ENCODE measurements at regions not wholly inside any gene's neighbourhood (a gene's known extent, or its start where the extent isn't known, plus 50 kb on each side); places are given as distances from the start of the nearest gene placed in this dataset.

- DNase-seq (ENCODE audit: low spot score in 2 of 2), result no peak
- no peaks in the 10 kb centered on the region for H3K36me3 ChIP-seq
- H3K27ac ChIP-seq, result no peak overlapping the region
- H3K4me1 ChIP-seq, result no peaks in the 10 kb centered on the region
- no peaks in the 10 kb centered on the region for H3K9me3 ChIP-seq
- no peak overlapping the region for H3K4me3 ChIP-seq
- TF ChIP-seq EP300 (IDR thresholded peaks at IDR 0.05) (no peak), POLR2AphosphoS5 (IDR thresholded peaks at IDR 0.05) (no peak), POLR2A (IDR thresholded peaks at IDR 0.05) (no peak)
- TF ChIP-seq, protein P1, sequence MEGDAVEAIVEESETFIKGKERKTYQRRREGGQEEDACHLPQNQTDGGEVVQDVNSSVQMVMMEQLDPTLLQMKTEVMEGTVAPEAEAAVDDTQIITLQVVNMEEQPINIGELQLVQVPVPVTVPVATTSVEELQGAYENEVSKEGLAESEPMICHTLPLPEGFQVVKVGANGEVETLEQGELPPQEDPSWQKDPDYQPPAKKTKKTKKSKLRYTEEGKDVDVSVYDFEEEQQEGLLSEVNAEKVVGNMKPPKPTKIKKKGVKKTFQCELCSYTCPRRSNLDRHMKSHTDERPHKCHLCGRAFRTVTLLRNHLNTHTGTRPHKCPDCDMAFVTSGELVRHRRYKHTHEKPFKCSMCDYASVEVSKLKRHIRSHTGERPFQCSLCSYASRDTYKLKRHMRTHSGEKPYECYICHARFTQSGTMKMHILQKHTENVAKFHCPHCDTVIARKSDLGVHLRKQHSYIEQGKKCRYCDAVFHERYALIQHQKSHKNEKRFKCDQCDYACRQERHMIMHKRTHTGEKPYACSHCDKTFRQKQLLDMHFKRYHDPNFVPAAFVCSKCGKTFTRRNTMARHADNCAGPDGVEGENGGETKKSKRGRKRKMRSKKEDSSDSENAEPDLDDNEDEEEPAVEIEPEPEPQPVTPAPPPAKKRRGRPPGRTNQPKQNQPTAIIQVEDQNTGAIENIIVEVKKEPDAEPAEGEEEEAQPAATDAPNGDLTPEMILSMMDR (IDR thresholded peaks at IDR 0.05), result no peak
- H3K27me3 ChIP-seq, result no peaks in the 10 kb centered on the region
- WGBS, result 78% methylated on average over 1 of the region's 1 CpG
Observed at GRCh38 chr5:27290172-27290571, 251.8 kb upstream of the CDH9 start.

- Histone ChIP-seq H3K9me3 (no peaks in the 10 kb centered on the region), H3K36me3 (no peaks in the 10 kb centered on the region), H3K27me3 (no peaks in the 10 kb centered on the region), H3K4me3 (no peak overlapping the region), H3K4me1 (no peaks in the 10 kb centered on the region), H3K27ac (no peak overlapping the region)
- no peak for TF ChIP-seq POLR2A (IDR thresholded peaks at IDR 0.05)
- TF ChIP-seq EP300 (IDR thresholded peaks at IDR 0.05), result no peak
- TF ChIP-seq, protein P1 (IDR thresholded peaks at IDR 0.05), result no peak
- TF ChIP-seq POLR2AphosphoS5 (IDR thresholded peaks at IDR 0.05), result no peak
- no peak for DNase-seq (ENCODE audit: low spot score in 2 of 2)
- WGBS, result 74% methylated on average over 4 of the region's 4 CpGs
Observed at GRCh38 chr5:27276119-27276518, 237.7 kb upstream of the CDH9 start.

GRCh38 chr5:27275345-27275744 is 237.0 kb upstream of the CDH9 start:
- Histone ChIP-seq H3K36me3 (no peaks in the 10 kb centered on the region), H3K27me3 (no peaks in the 10 kb centered on the region), H3K9me3 (no peaks in the 10 kb centered on the region), H3K4me1 (no peaks in the 10 kb centered on the region), H3K4me3 (no peak overlapping the region), H3K27ac (no peak overlapping the region)
- DNase-seq (ENCODE audit: low spot score in 2 of 2), result no peak
- TF ChIP-seq EP300 (IDR thresholded peaks at IDR 0.05) (no peak), POLR2AphosphoS5 (IDR thresholded peaks at IDR 0.05) (no peak), POLR2A (IDR thresholded peaks at IDR 0.05) (no peak)
- TF ChIP-seq, protein P1 (IDR thresholded peaks at IDR 0.05), result no peak
- 81% methylated on average over 3 of the region's 3 CpGs for WGBS

DNA sequence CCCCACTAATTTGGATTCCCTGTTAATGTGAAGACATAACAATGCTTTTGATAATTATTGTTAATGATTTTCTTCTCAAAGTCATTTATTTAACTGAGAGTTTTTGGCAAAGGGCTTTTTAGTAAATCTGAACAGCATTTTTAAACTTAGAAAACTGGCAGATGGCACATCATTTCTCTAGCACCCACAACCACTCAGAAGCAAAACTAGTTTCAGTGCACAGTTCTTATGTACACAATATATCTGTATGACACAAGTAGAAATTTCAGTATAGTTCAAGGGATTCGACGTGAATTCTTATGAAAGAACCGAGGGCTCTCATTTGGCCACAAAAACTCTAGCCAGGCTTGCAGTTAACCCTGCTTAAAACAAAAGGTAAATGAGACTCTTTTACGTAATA is 231.4 kb upstream of the CDH9 start:
- no peaks in the 10 kb centered on the region for H3K9me3 ChIP-seq
- H3K27ac ChIP-seq, result no peak overlapping the region
- TF ChIP-seq EP300 (IDR thresholded peaks at IDR 0.05) (no peak), POLR2AphosphoS5 (IDR thresholded peaks at IDR 0.05) (no peak), POLR2A (IDR thresholded peaks at IDR 0.05) (no peak)
- TF ChIP-seq, protein P1 (IDR thresholded peaks at IDR 0.05), result no peak
- no peaks in the 10 kb centered on the region for H3K36me3 ChIP-seq
- H3K27me3 ChIP-seq, result no peaks in the 10 kb centered on the region
- no peak overlapping the region for H3K4me3 ChIP-seq
- WGBS, result 90% methylated on average over 4 of the region's 4 CpGs
- no peaks in the 10 kb centered on the region for H3K4me1 ChIP-seq
- DNase-seq (ENCODE audit: low spot score in 2 of 2), result no peak

DNA sequence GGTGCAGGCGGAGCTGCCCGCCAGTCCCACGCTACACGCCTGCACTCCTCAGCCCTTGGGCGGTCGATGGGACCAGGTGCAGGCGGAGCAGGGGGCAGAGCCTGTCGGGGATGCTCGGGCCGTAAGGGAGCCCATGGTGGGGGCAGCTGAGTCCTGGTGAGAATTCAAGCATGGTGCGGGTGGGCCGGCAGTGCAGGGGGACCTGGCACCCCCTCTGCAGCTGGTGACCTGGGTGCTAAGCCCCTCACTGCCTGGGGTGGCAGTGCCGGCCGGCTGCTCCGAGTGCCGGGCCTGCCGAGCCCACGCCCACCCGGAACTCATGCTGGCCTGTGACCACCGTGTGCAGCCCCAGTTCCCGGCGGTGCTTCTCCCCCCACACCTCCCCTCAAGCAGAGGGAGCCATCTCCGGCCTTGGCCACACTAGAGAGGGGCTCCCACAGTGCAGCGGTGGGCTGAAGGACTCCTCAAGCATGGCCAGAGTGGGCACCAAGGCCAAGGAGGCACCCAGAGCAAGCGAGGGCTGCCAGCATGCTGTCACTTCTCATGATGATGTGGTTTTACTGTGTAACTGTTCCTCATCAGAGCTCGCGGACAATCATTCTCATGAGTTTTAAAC is 228.9 kb upstream of the CDH9 start:
- H3K4me1 ChIP-seq, result no peaks in the 10 kb centered on the region
- TF ChIP-seq POLR2A (IDR thresholded peaks at IDR 0.05), result no peak
- no peak for TF ChIP-seq POLR2AphosphoS5 (IDR thresholded peaks at IDR 0.05)
- TF ChIP-seq, protein P1 (IDR thresholded peaks at IDR 0.05), result no peak
- TF ChIP-seq EP300 (IDR thresholded peaks at IDR 0.05), result no peak
- H3K9me3 ChIP-seq, result no peaks in the 10 kb centered on the region
- no peak for DNase-seq (ENCODE audit: low spot score in 2 of 2)
- H3K27ac ChIP-seq, result no peak overlapping the region
- H3K4me3 ChIP-seq, result no peak overlapping the region
- 99% methylated on average over 17 of the region's 27 CpGs for WGBS
- no peaks in the 10 kb centered on the region for H3K36me3 ChIP-seq
- no peaks in the 10 kb centered on the region for H3K27me3 ChIP-seq
